GM04503 (cell line): ENCODE measurements at regions not wholly inside any gene's neighbourhood (a gene's known extent, or its start where the extent isn't known, plus 50 kb on each side); places are given as distances from the start of the nearest gene placed in this dataset.

Source experiments
- DNase-seq: peaks from one replicate; pipeline ENCODE4 v3.0.0-alpha.2; 2012; ENCODE audit warnings: low read depth

DNA sequence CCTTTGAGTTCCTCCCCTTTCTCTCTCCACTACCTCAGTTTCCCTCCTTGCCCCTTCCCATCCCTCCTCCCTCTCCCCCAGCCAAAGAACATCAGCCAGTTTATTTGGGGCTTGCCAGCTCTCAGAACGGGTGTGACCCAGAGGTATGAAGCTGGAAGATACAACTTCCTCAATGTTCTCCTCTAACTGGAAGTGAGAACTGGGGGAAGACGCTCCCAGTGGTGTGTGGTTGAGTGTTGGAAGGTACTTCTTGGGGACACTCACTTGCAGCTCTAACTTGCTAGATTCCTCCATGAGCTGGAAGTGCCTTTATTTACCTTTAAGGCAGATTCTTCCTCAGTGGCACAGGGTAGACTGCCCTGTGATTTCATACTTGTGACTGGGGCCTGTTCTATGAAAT, 110.5 kb upstream of the HABP2 start:
- no peak for DNase-seq

DNA sequence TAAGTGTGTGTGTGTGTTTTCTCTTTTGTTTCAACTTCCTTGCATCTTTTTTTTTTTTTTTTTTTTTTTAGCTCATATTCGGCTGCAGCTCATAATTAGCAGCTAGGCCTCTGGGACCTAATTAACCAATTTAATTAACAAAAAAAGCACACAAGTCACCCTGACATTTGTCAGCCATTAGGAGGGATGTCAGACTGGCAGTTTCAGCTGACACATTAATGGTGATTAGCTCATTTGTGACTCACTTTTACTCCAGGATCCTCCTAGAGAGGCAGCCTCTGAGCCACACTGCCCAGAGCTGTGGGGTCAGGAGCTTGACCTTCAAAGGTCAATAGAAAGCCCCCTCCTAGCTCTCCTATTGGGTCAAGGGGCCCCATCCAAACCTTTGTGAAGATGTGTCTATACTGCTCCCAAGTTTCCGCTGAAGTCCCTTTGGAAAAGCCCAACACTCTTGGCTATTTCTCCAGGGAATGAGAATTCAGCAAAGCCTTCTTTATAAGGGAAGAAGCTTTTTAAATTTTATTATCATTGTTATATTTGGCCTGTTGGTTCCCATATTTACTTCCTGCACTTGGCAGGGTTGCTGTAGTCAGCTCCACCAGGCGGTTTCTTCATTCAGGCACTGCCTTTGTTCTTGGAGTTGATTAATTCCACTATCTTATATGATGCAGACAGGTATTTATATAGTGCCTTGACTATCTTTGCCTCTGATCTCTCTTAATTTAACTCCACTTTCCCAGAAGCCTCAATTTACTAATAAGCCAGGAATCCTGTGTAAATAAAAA, 109.5 kb upstream of the HABP2 start:
- no peak for DNase-seq

DNA sequence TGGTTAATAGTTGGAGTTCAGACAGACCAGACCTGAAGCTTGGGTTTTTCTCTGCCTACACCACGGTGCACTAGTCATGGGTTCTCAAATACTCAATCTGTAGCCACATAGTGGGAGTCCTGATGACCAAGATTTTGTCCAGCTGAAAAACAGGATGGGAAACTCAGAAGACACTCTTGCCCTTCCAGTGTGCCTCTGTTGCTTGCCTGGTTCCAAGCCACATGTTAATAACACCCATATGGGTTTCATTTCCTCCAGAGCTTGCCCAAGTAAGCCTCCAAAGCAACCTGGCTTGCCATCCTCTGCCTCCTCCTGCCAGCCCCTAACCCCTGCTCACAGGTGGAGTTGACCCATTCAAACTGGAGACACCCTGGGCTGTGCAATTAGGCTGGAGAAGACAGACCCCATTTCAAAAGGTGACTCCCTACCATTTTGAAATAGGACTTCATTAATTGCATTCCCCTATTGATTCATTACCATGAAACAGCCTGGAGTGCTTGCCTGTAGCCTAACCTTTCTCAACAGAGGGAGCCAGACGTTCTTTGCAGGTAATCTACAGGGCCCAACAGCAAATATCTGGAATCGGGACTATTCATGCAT, 108.0 kb upstream of the HABP2 start:
- DNase-seq, result no peak

GRCh38 chr10:113445736-113446135, 107.1 kb upstream of the HABP2 start:
- no peak for DNase-seq

DNA sequence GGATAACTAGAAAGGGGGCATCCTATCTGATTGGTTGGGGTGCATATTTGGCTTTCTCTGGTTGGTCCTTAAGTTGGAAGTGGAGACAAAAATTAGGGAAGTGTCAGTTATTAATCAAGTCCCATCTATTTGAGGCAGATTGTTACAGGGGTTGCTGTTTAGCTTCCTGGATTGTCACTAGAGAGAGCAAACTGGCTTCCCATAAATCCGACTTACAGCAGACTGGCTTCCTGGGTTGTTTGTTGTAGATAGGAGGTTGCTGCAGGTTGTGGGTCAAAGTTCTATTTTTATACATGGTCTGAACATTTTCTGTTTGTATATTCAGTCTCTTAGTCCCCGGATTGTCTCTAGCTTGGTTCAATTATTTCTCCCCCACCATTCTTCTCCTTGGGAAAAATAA, 106.1 kb upstream of the HABP2 start:
- DNase-seq, result no peak

GRCh38 chr10:113447278-113447677, 105.6 kb upstream of the HABP2 start:
- DNase-seq, result no peak

GRCh38 chr10:113449006-113449695, 103.7 kb upstream of the HABP2 start:
- no peak for DNase-seq

DNA sequence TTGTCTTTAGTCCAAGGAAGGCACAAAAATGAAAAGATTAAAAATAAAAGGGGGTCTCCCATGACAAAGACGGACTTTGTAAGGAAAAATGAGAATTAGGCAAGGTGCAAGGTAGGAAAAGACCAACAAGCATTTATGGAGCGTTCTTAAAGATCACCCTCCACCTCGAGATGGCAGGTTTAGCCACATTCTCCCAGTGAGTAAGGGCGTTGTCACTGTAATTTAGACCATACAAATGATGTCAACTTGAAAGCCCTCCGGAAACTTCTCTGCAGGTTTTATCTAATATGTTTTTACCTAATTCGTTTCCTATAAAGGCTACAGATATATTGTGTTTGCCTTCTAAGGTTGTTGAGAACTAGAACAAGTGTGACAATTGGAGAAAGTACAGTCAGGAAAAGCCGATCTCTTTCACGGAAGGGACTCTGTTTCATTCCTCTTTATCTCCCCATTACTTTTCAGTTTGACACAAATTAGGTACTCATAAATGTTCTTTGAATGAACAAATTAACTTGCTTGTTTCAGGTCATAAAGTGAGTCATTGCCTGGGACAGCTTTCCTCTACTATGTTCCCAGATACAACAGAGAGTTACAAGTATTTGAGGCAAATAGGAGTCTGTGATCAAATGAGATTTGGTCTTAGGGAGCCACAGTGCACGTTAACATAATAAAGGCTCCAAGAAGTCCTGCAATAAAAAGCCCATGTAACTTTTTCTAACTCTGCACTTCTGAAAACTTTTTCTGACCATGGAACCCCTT, 102.6 kb upstream of the HABP2 start:
- DNase-seq, result no peak

GRCh38 chr10:113450906-113451305, 101.9 kb upstream of the HABP2 start:
- no peak for DNase-seq

GRCh38 chr10:113452146-113452845, 100.6 kb upstream of the HABP2 start:
- no peak for DNase-seq

- DNase-seq, result no peak
Observed at GRCh38 chr10:113453351-113453750, 99.5 kb upstream of the HABP2 start.

DNA sequence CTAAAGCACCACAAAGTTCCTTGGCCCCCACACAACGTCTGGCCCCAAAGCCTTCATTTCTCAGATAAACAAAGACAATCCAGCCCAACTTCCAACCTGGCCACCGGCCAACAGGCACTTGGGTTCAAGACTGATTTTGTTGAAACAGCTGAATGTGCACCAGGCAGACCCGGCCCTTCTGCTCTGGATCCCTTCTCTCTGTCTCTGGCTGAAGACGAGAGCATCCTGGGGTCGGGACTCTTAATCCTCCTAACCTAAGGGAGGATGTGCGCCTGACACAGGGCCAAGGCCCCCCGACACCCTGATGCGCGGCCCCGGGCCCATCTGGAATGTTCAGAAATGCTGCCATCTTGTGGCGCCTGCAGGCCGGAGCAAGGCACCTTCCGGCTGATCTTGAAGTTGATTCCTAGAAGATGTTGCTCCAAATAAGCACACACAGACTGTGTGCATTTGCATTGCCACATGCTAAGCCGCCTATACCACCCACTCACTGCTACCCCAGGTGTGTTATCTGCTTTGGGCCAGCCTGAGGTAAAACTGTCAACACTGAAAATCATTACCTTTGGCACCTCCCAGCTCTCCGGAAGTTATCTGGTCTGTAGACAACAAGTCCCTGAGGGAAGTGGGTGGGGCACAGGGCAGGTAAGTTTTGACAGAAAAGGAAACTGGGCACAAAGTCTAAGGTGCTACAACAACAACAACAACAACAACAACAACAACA, 98.4 kb upstream of the HABP2 start:
- no peak for DNase-seq

- no peak for DNase-seq
Observed at GRCh38 chr10:113455947-113456346, 96.9 kb upstream of the HABP2 start.

- DNase-seq, result no peak
Observed at GRCh38 chr10:113456741-113457140, 96.1 kb upstream of the HABP2 start.

GRCh38 chr10:113457408-113457807, 95.4 kb upstream of the HABP2 start:
- no peak for DNase-seq

- no peak for DNase-seq
Observed at GRCh38 chr10:113458451-113458850, 94.4 kb upstream of the HABP2 start.

- DNase-seq, result no peak
Observed at GRCh38 chr10:113458944-113459343, 93.9 kb upstream of the HABP2 start.

DNA sequence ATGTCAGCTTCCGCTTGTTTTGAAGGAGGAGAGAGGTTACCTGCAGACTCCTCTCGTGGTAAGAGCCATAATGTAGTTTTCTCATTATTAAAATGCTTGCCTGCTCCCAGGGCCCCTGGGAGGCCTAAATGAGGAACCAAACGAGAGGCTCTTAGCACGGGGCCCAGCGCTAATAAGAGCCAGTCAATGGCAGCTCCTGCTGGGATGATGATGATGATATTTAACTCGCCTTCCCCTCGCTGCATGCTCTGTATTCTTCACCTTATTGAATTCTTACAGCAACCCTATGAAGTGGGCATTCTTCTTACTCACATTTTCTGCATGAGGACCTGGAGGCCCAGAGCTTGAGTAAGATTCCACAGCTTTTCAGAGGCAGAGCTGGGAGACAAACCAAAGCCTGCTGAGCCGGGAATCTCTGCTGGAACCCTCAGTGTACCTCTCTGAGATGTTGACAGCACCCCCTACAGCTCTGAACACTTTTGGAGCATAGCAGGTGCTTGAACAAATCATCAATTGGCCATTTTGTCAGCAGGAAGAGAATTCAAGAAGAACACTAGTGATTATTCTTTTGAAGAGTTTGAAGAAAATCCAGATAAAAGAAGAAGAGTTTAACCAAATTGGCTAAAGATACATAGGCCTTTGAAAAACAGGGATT, 93.1 kb upstream of the HABP2 start:
- DNase-seq, result no peak

DNA sequence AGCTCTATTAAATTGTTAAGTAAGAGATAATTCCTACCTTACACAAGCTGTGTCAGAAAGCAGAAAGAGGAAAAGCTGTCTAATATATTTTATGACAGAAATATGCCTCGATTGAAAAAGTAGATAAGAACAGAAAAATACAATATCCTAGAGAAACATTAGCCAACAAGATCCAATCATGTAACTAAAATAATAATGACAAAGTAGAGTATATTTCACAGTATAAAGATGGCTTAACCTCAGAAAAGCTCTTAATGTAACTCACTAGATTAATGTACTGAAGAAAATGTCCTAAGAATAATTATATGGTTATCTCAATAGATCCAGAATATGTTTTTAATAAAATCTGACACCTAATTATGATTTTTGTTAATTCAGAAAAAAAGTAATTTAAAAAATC, 89.8 kb upstream of the HABP2 start:
- no peak for DNase-seq

DNA sequence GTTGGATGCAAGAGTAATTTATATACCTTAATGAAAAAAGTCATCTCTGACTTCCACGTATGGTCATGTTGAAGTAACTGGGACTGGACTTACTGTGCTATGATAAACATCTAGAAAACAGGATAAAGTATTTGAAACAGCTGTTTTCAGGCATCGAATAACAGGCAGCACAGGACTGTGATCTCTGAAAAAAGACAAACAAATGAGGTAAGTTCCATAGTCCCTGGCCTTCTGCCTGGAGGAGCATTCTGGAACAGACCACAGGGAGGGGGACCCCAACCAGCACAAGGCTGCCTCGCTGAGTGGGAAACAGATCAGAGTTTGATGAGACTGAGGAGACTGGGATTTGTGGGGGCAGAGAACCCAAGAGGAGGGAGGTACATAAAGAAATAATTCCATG, 89.1 kb upstream of the HABP2 start:
- no peak for DNase-seq

GRCh38 chr10:113469796-113470195, 83.1 kb upstream of the HABP2 start:
- DNase-seq, result no peak
